Erythroblast (primary cell): ENCODE measurements at regions not wholly inside any gene's neighbourhood (a gene's known extent, or its start where the extent isn't known, plus 50 kb on each side); places are given as distances from the start of the nearest gene placed in this dataset.

Source experiments
- GATA1 ChIP-seq: IDR thresholded peaks from 2 replicates; pipeline ENCODE4 v1.6.1; 2011; ENCODE audit warnings: low read depth, mild to moderate bottlenecking, control low read depth, low read length, moderate library complexity
- POLR2A ChIP-seq: IDR thresholded peaks from 2 replicates; pipeline ENCODE4 v1.6.1; 2011; ENCODE audit warnings: mild to moderate bottlenecking, low read length

DNA sequence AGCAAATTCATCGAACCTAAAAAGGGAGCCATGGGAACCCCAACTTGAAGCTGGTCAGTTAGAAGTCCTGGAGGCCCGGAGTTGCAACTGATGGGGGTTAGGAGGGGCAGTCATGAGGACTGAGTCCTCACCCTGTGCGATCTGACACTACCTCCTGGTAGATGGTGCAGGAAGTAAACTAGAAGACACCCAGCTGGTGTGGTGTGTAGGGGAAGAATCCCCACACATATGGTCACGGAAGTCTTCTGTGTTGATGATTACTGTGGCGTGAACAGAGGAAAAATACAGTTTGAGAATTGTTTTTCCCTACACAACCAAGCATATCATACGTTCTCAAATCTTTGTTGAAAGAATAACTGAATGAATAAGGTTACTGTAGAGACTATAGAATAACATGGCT is 164.6 kb upstream of the KCTD7 start:
- TF ChIP-seq POLR2A (no peak), GATA1 (no peak)
